Chondrocyte (in vitro differentiated cells): ENCODE measurements at regions not wholly inside any gene's neighbourhood (a gene's known extent, or its start where the extent isn't known, plus 50 kb on each side); places are given as distances from the start of the nearest gene placed in this dataset.

Experiments
- DNase-seq: peaks from one replicate; pipeline ENCODE4 v3.0.0; 2021; ENCODE audit warnings: mixed read lengths, low spot score
- H3K27ac Mint-ChIP-seq: one replicate; pipeline ENCODE4 v1.8.0; 2021; ENCODE audit warnings: mild to moderate bottlenecking, moderate library complexity, mixed read lengths; ENCODE audit not compliant: unreplicated experiment
- H3K27me3 Mint-ChIP-seq: 2 replicates; pipeline ENCODE4 v1.8.0; 2021; ENCODE audit warnings: low read depth, mixed read lengths
- H3K36me3 Mint-ChIP-seq: 2 replicates; pipeline ENCODE4 v1.8.0; 2021; ENCODE audit warnings: low read depth, mixed read lengths
- H3K4me1 Mint-ChIP-seq: 2 replicates; pipeline ENCODE4 v1.8.0; 2021; ENCODE audit warnings: low read depth, mild to moderate bottlenecking, mixed read lengths
- H3K4me3 Mint-ChIP-seq: one replicate; pipeline ENCODE4 v1.8.0; 2021; ENCODE audit warnings: mild to moderate bottlenecking, moderate library complexity, mixed read lengths; ENCODE audit not compliant: unreplicated experiment
- H3K9me3 Mint-ChIP-seq: 2 replicates; pipeline ENCODE4 v1.8.0; 2021; ENCODE audit warnings: low read depth, mixed read lengths
- CTCF ChIP-seq: fragments of 200-600 bp; sonication (generic); IDR thresholded peaks from 2 replicates; pipeline ENCODE4 v1.5.0; 2021; ENCODE audit warnings: antibody characterized with exemption, mild to moderate bottlenecking, moderate library complexity

GRCh38 chr1:24258735-24259424, 60.3 kb upstream of the GRHL3 start:
- Mint-ChIP-seq H3K36me3 (peaks cover 1% of the 10 kb centered on the region), H3K4me1 (no peaks in the 10 kb centered on the region), H3K4me3 (no peak overlapping the region), H3K9me3 (peaks cover 2% of the 10 kb centered on the region), H3K27me3 (no peaks in the 10 kb centered on the region), H3K27ac (no peak overlapping the region)
- no peak for TF ChIP-seq CTCF
- no peak for DNase-seq

DNA sequence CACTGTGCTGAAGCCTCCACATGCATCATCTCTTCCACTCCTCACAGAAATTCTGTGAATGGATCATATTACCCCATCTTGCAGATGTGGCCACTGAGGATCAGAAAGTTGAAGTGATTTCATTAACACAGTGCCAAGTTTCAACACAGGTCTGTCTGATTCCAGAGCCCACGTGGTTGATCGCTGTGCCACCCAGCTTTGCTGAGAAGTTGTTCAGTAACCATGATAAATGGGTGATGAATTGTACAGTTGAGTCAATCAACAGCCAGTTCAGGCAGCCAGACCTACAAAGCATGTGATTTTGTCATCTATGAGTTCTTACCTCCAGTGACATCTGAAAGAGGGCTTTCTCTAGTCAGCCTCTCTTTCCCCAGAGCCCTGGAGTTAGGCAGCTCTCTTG, 61.8 kb upstream of the GRHL3 start:
- Mint-ChIP-seq H3K4me1 (no peaks in the 10 kb centered on the region), H3K27ac (no peak overlapping the region), H3K4me3 (no peak overlapping the region), H3K27me3 (no peaks in the 10 kb centered on the region), H3K36me3 (no peaks in the 10 kb centered on the region), H3K9me3 (peaks cover under 1% of the 10 kb centered on the region)
- TF ChIP-seq CTCF = no peak
- no peak for DNase-seq

DNA sequence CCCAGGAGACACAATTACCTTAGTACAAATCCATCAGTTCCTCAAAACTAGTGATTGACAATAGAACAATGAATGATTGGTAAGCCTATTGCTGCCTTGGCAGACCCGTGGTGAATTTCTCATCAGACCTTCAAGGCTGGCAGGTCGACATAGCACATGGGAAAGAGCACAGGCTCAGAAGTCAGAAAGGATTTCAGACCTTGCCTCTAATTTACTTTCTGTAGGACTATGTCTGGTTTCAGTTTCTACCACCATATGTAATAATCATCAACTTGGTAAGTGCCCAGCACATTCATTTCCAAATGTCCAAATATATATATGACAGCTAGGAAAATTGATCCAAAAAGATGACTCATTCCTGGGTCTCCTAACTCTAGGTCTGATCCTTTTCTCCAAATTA, 62.5 kb upstream of the GRHL3 start:
- H3K27me3 Mint-ChIP-seq = no peaks in the 10 kb centered on the region
- H3K4me1 Mint-ChIP-seq = no peaks in the 10 kb centered on the region
- peaks cover under 1% of the 10 kb centered on the region for H3K9me3 Mint-ChIP-seq
- no peak overlapping the region for H3K27ac Mint-ChIP-seq
- TF ChIP-seq CTCF = no peak
- no peak for DNase-seq
- no peak overlapping the region for H3K4me3 Mint-ChIP-seq
- no peaks in the 10 kb centered on the region for H3K36me3 Mint-ChIP-seq

DNA sequence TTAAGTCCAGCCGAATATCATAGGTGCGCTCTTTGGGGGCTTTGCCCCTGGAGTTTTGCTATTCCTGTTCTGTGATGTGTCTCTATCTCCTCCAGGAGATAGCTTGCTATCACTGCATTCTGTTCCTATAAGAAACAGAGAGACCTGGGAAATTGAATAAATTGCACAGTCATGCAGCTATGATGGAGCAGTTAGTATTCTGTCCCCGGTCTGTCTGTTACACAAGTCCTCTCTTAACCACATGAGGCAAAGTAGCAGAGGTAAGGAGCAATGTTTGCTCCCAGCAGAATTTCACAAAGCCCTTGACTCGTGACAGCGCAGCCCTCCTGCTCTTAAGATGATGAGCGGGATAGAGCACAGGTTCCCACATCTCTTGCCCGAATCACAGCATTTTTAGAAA, 63.9 kb upstream of the GRHL3 start:
- TF ChIP-seq CTCF = no peak
- DNase-seq = no peak
- peaks cover 3% of the 10 kb centered on the region for H3K4me1 Mint-ChIP-seq
- no peaks in the 10 kb centered on the region for H3K27me3 Mint-ChIP-seq
- no peak overlapping the region for H3K4me3 Mint-ChIP-seq
- H3K9me3 Mint-ChIP-seq = peaks cover 3% of the 10 kb centered on the region
- H3K36me3 Mint-ChIP-seq = no peaks in the 10 kb centered on the region
- H3K27ac Mint-ChIP-seq = no peak overlapping the region

DNA sequence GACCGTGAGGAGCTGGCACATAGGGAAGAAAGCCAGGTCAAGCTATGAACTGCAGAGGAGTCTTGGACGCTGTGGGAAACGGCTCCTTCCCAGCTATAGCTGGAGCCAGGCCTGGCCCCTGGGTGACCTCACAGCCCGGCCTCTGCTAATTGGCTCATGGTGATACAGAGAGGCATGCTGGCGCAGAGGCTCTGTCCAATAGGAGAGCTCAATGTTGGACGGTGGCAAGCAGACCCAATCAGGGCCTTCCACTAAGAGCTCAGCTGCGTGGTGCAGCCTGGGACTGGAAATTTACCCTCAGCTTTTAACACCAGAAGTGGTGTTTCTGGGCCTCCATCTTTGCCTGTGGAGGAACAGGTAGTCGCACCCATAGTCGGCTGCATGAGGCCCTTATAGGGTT, 64.4 kb upstream of the GRHL3 start:
- Mint-ChIP-seq H3K4me3 (no peak overlapping the region), H3K27me3 (no peaks in the 10 kb centered on the region)
- no peak for TF ChIP-seq CTCF

More for the DNA sequence above, 64.4 kb upstream of the GRHL3 start:
- H3K9me3 Mint-ChIP-seq = peaks cover 3% of the 10 kb centered on the region
- DNase-seq = no peak
- H3K36me3 Mint-ChIP-seq = no peaks in the 10 kb centered on the region
- no peak overlapping the region for H3K27ac Mint-ChIP-seq
- H3K4me1 Mint-ChIP-seq = peaks cover 3% of the 10 kb centered on the region
